HG03045 (cell line): ENCODE measurements at regions not wholly inside any gene's neighbourhood (a gene's known extent, or its start where the extent isn't known, plus 50 kb on each side); places are given as distances from the start of the nearest gene placed in this dataset.
"Not testable (repeated sequence)": the region's sequence is repeated elsewhere in the genome, so short reads cannot be mapped to it uniquely, and the experiment has no call there.

Experiments
- ATAC-seq: cut with Tn5 transposase; IDR thresholded peaks from one replicate; pipeline ENCODE4 v1.9.1; 2021; ENCODE audit warnings: mild to moderate bottlenecking, moderate library complexity; ENCODE audit not compliant: unreplicated experiment

GRCh38 chr3:159339131-159339530 lies 537.3 kb downstream of the MFSD1 start:
- ATAC-seq, result no peak

- no peak for ATAC-seq
Measured at GRCh38 chr3:159340877-159341500, 539.1 kb downstream of the MFSD1 start.

GRCh38 chr3:159346271-159346903 lies 544.5 kb downstream of the MFSD1 start:
- ATAC-seq, result no peak

GRCh38 chr3:159348431-159348830 lies 546.6 kb downstream of the MFSD1 start:
- ATAC-seq, result no peak

GRCh38 chr3:159356606-159357005 lies 554.8 kb downstream of the MFSD1 start:
- ATAC-seq, result no peak

- no peak for ATAC-seq
Measured at GRCh38 chr3:159364511-159364910, 562.7 kb downstream of the MFSD1 start.

GRCh38 chr3:159366476-159366875 lies 564.6 kb downstream of the MFSD1 start:
- ATAC-seq, result no peak

GRCh38 chr3:159371961-159372360 lies 570.1 kb downstream of the MFSD1 start:
- ATAC-seq, result no peak

- no peak for ATAC-seq
Measured at GRCh38 chr3:159378396-159379194, 576.7 kb downstream of the MFSD1 start.

- no peak for ATAC-seq
Measured at GRCh38 chr3:159380891-159381290, 579.0 kb downstream of the MFSD1 start.

- ATAC-seq, result no peak
Measured at GRCh38 chr3:159390656-159391212, 588.9 kb downstream of the MFSD1 start.

GRCh38 chr3:159397683-159398082 lies 591.0 kb upstream of the IL12A start:
- ATAC-seq, result not testable (repeated sequence)

- ATAC-seq, result no peak
Measured at GRCh38 chr3:159401069-159401468, 587.6 kb upstream of the IL12A start.

- ATAC-seq, result not testable (repeated sequence)
Measured at GRCh38 chr3:159409711-159410110, 578.9 kb upstream of the IL12A start.

GRCh38 chr3:159413319-159413718 lies 575.3 kb upstream of the IL12A start:
- ATAC-seq, result no peak

GRCh38 chr3:159416856-159417255 lies 571.8 kb upstream of the IL12A start:
- no peak for ATAC-seq

- ATAC-seq, result no peak
Measured at GRCh38 chr3:159417761-159418160, 570.9 kb upstream of the IL12A start.

- no peak for ATAC-seq
Measured at GRCh38 chr3:159418571-159419526, 569.8 kb upstream of the IL12A start.

GRCh38 chr3:159429702-159430101 lies 558.9 kb upstream of the IL12A start:
- ATAC-seq, result no peak

- no peak for ATAC-seq
Measured at GRCh38 chr3:159432682-159433340, 555.8 kb upstream of the IL12A start.
